ENCODE measurements at regions not wholly inside any gene's neighbourhood (a gene's known extent, or its start where the extent isn't known, plus 50 kb on each side); places are given as distances from the start of the nearest gene placed in this dataset.

- no peak for DNase-seq
These were observed 338.1 kb upstream of the LYPLAL1 start for GRCh38 chr1:218835609-218836008.

GRCh38 chr1:218836264-218836663, 337.4 kb upstream of the LYPLAL1 start:
- no peak for DNase-seq

- DNase-seq: peak; percentile 4
These were observed 336.6 kb upstream of the LYPLAL1 start for GRCh38 chr1:218837051-218837450.

GRCh38 chr1:218845589-218845988, 328.1 kb upstream of the LYPLAL1 start:
- DNase-seq: no peak

GRCh38 chr1:218846181-218846580, 327.5 kb upstream of the LYPLAL1 start:
- DNase-seq: no peak

- DNase-seq: no peak
These were observed 326.4 kb upstream of the LYPLAL1 start for GRCh38 chr1:218847089-218847768.

- DNase-seq: no peak
These were observed 325.7 kb upstream of the LYPLAL1 start for GRCh38 chr1:218848009-218848408.

- peak; percentile 28 for DNase-seq
These were observed 323.3 kb upstream of the LYPLAL1 start for GRCh38 chr1:218850367-218850766.

- peak; percentile 6 for DNase-seq
These were observed 322.1 kb upstream of the LYPLAL1 start for GRCh38 chr1:218851586-218851985.

- no peak for DNase-seq
These were observed 321.2 kb upstream of the LYPLAL1 start for GRCh38 chr1:218852527-218852926.

GRCh38 chr1:218863987-218864386, 309.7 kb upstream of the LYPLAL1 start:
- no peak for DNase-seq

GRCh38 chr1:218865591-218865990, 308.1 kb upstream of the LYPLAL1 start:
- peak; percentile 54 for DNase-seq

- no peak for DNase-seq
These were observed 307.2 kb upstream of the LYPLAL1 start for GRCh38 chr1:218866507-218866906.

- no peak for DNase-seq
These were observed 306.6 kb upstream of the LYPLAL1 start for GRCh38 chr1:218867066-218867465.

GRCh38 chr1:218867941-218868626, 305.6 kb upstream of the LYPLAL1 start:
- no peak for DNase-seq

GRCh38 chr1:218869276-218869675, 304.4 kb upstream of the LYPLAL1 start:
- DNase-seq: peak; percentile 40

- DNase-seq: no peak
These were observed 301.7 kb upstream of the LYPLAL1 start for GRCh38 chr1:218872026-218872425.

- DNase-seq: no peak
These were observed 300.8 kb upstream of the LYPLAL1 start for GRCh38 chr1:218872928-218873327.

GRCh38 chr1:218874313-218874712, 299.4 kb upstream of the LYPLAL1 start:
- peak; percentile 38 for DNase-seq

- no peak for DNase-seq
These were observed 298.8 kb upstream of the LYPLAL1 start for GRCh38 chr1:218874801-218875400.

GRCh38 chr1:218878369-218878768, 295.3 kb upstream of the LYPLAL1 start:
- peak; percentile 9 for DNase-seq

GRCh38 chr1:218880484-218881060, 293.1 kb upstream of the LYPLAL1 start:
- DNase-seq: no peak

- DNase-seq: no peak
These were observed 291.2 kb upstream of the LYPLAL1 start for GRCh38 chr1:218882454-218882853.

Data from EL (cell line).